ENCODE measurements at regions not wholly inside any gene's neighbourhood (a gene's known extent, or its start where the extent isn't known, plus 50 kb on each side); places are given as distances from the start of the nearest gene placed in this dataset.
"Not testable (repeated sequence)": the region's sequence is repeated elsewhere in the genome, so short reads cannot be mapped to it uniquely, and the experiment has no call there.

DNA sequence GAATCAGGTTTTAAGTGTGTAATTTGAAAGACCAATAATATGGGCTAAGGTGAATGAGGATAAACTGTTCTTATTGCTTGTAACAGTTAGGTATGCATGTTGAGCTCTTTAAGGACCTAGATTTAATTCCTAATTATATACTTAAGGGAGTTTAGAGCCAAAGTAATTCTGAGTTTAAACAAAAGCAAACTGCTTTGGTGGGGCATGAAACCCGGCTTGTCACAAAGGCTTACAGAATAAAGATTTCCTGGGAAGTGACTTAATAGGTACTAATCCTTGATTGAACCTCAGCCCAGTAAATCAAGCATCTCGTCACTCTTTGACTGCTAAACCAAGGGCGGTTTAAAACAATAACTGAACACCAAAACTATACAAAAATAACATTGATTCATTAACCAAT lies 1324.2 kb downstream of the RPA4 start:
- Histone ChIP-seq H3K9ac (ENCODE audit: low read length) (no peak overlapping the region), H3K4me3 (ENCODE audit: low read length) (no peak overlapping the region), H3K79me2 (ENCODE audit: low read length) (no peaks in the 10 kb centered on the region), H3K4me1 (ENCODE audit: low read length) (no peaks in the 10 kb centered on the region), H3K27me3 (ENCODE audit: low read depth, low read length) (no peaks in the 10 kb centered on the region), H3K4me2 (ENCODE audit: low read length) (no peak overlapping the region), H2AFZ (ENCODE audit: low read depth, low read length) (no peak overlapping the region), H3K36me3 (replicated peaks; ENCODE audit: low read depth, low read length) (no peaks in the 10 kb centered on the region), H3K27ac (ENCODE audit: low read length) (no peak overlapping the region), H3K9me3 (ENCODE audit: insufficient read depth, low read length) (no peaks in the 10 kb centered on the region), H4K20me1 (ENCODE audit: insufficient read depth, low read length) (no peaks in the 10 kb centered on the region)
- no peak for TF ChIP-seq CTCF (IDR thresholded peaks at IDR 0.05; ENCODE audit: low read depth, low read length)
- TF ChIP-seq EZH2phosphoT487 (IDR thresholded peaks at IDR 0.05; ENCODE audit: low read depth), result no peak

DNA sequence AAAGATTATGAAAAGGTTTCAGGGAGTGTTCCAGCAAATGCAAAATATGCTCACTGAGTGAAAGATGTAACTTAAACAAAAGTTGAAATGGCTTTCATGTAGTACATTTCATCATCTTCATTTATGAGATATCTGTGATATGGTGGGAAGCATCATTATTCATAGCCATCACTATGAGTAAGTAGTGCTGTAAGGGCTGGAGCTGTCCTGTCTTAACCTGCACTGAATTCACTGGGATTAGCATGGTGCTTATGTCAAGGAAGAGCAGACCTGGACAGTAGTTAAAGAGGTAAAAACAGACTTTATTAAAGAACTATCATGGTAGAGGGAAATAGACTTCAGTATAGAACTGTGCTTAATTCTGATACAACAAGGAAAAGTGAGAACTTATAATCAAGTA lies 1347.3 kb downstream of the RPA4 start:
- TF ChIP-seq CTCF (IDR thresholded peaks at IDR 0.05; ENCODE audit: low read depth, low read length) (no peak), EZH2phosphoT487 (IDR thresholded peaks at IDR 0.05; ENCODE audit: low read depth) (no peak)
- H3K4me1 ChIP-seq (ENCODE audit: low read length), result no peaks in the 10 kb centered on the region
- no peaks in the 10 kb centered on the region for H3K9me3 ChIP-seq (ENCODE audit: insufficient read depth, low read length)
- no peaks in the 10 kb centered on the region for H3K79me2 ChIP-seq (ENCODE audit: low read length)
- H3K9ac ChIP-seq (ENCODE audit: low read length), result no peak overlapping the region
- no peaks in the 10 kb centered on the region for H3K36me3 ChIP-seq (replicated peaks; ENCODE audit: low read depth, low read length)
- no peaks in the 10 kb centered on the region for H3K27me3 ChIP-seq (ENCODE audit: low read depth, low read length)
- H3K27ac ChIP-seq (ENCODE audit: low read length), result no peak overlapping the region
- H3K4me2 ChIP-seq (ENCODE audit: low read length), result no peak overlapping the region
- no peak overlapping the region for H2AFZ ChIP-seq (ENCODE audit: low read depth, low read length)
- H3K4me3 ChIP-seq (ENCODE audit: low read length), result no peak overlapping the region
- no peaks in the 10 kb centered on the region for H4K20me1 ChIP-seq (ENCODE audit: insufficient read depth, low read length)

- not testable (repeated sequence) for H3K4me3 ChIP-seq (ENCODE audit: low read length); H4K20me1 ChIP-seq (ENCODE audit: insufficient read depth, low read length); H3K36me3 ChIP-seq (replicated peaks; ENCODE audit: low read depth, low read length); H3K79me2 ChIP-seq (ENCODE audit: low read length); H3K27ac ChIP-seq (ENCODE audit: low read length); H3K9ac ChIP-seq (ENCODE audit: low read length); H3K4me1 ChIP-seq (ENCODE audit: low read length); H2AFZ ChIP-seq (ENCODE audit: low read depth, low read length); H3K9me3 ChIP-seq (ENCODE audit: insufficient read depth, low read length); H3K4me2 ChIP-seq (ENCODE audit: low read length); H3K27me3 ChIP-seq (ENCODE audit: low read depth, low read length)
These were observed 1356.4 kb downstream of the RPA4 start for GRCh38 chrX:98240061-98240460.

DNA sequence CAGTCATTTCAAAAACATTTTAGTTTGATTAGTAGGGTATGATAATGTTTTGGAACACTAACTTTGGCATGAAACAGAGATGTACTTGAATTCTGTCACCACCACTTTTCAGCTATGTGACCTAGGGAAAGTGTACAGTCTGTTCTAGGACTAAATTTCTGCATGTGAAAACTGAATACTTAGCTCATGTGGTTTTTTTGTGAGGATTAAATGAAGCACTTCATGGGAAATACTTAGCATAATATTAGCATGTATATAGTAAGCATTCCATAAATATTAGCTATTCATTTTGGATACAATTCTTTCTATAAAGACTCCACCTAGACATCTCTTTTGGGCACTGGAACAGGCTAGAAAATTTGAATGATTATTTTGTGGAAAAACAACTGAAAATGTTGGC lies 1379.4 kb downstream of the RPA4 start:
- Histone ChIP-seq H3K4me2 (ENCODE audit: low read length) (no peak overlapping the region), H3K9me3 (ENCODE audit: insufficient read depth, low read length) (no peaks in the 10 kb centered on the region), H3K27me3 (ENCODE audit: low read depth, low read length) (no peaks in the 10 kb centered on the region), H3K27ac (ENCODE audit: low read length) (no peak overlapping the region), H3K9ac (ENCODE audit: low read length) (no peak overlapping the region), H3K4me3 (ENCODE audit: low read length) (no peak overlapping the region), H2AFZ (ENCODE audit: low read depth, low read length) (no peak overlapping the region), H3K79me2 (ENCODE audit: low read length) (no peaks in the 10 kb centered on the region), H3K36me3 (replicated peaks; ENCODE audit: low read depth, low read length) (no peaks in the 10 kb centered on the region), H3K4me1 (ENCODE audit: low read length) (no peaks in the 10 kb centered on the region), H4K20me1 (ENCODE audit: insufficient read depth, low read length) (no peaks in the 10 kb centered on the region)
- TF ChIP-seq EZH2phosphoT487 (IDR thresholded peaks at IDR 0.05; ENCODE audit: low read depth) (no peak), CTCF (IDR thresholded peaks at IDR 0.05; ENCODE audit: low read depth, low read length) (no peak)

- no peaks in the 10 kb centered on the region for H3K27me3 ChIP-seq (ENCODE audit: low read depth, low read length)
- no peak overlapping the region for H3K9ac ChIP-seq (ENCODE audit: low read length)
- no peaks in the 10 kb centered on the region for H3K79me2 ChIP-seq (ENCODE audit: low read length)
- H2AFZ ChIP-seq (ENCODE audit: low read depth, low read length), result no peak overlapping the region
- H3K27ac ChIP-seq (ENCODE audit: low read length), result no peak overlapping the region
- H3K4me1 ChIP-seq (ENCODE audit: low read length), result no peaks in the 10 kb centered on the region
- H4K20me1 ChIP-seq (ENCODE audit: insufficient read depth, low read length), result no peaks in the 10 kb centered on the region
- H3K9me3 ChIP-seq (ENCODE audit: insufficient read depth, low read length), result no peaks in the 10 kb centered on the region
- H3K4me2 ChIP-seq (ENCODE audit: low read length), result no peak overlapping the region
- no peak overlapping the region for H3K4me3 ChIP-seq (ENCODE audit: low read length)
- no peaks in the 10 kb centered on the region for H3K36me3 ChIP-seq (replicated peaks; ENCODE audit: low read depth, low read length)
- TF ChIP-seq EZH2phosphoT487 (IDR thresholded peaks at IDR 0.05; ENCODE audit: low read depth), result no peak
- TF ChIP-seq CTCF (IDR thresholded peaks at IDR 0.05; ENCODE audit: low read depth, low read length), result no peak
These were observed 1406.0 kb downstream of the RPA4 start for GRCh38 chrX:98289726-98290125.

All from OCI-LY3 (cell line).